RWPE2 (cell line): ENCODE measurements at regions not wholly inside any gene's neighbourhood (a gene's known extent, or its start where the extent isn't known, plus 50 kb on each side); places are given as distances from the start of the nearest gene placed in this dataset.
"Not testable (repeated sequence)": the region's sequence is repeated elsewhere in the genome, so short reads cannot be mapped to it uniquely, and the experiment has no call there.

Experiments used
- ATAC-seq: fragments of 200-7000 bp; cut with Tn5 transposase; 3 replicates; pipeline ENCODE4 v1.9.1; 2021; ENCODE audit warnings: low read depth
- DNase-seq: peaks from one replicate; pipeline ENCODE4 v3.0.0-alpha.2; 2020; ENCODE audit warnings: low spot score
- H3K27ac ChIP-seq: fragments of 450-650 bp; 2 replicates; pipeline ENCODE4 v1.5.1; 2017; ENCODE audit warnings: mild to moderate bottlenecking; ENCODE audit not compliant: poor library complexity, severe bottlenecking
- H3K27me3 ChIP-seq: fragments of 250-450 bp; sonication (Bioruptor Pico); 2 replicates; pipeline ENCODE4 v1.5.1; 2021; ENCODE audit warnings: mild to moderate bottlenecking, moderate library complexity; ENCODE audit not compliant: insufficient read depth, poor library complexity, severe bottlenecking
- H3K36me3 ChIP-seq: fragments of 250-450 bp; sonication (Bioruptor Pico); 2 replicates; pipeline ENCODE4 v1.5.1; 2020; ENCODE audit warnings: low read depth, mild to moderate bottlenecking, moderate library complexity
- H3K4me1 ChIP-seq: fragments of 250-450 bp; sonication (Bioruptor Pico); 2 replicates; pipeline ENCODE4 v1.5.1; 2021; ENCODE audit warnings: mild to moderate bottlenecking, moderate library complexity; ENCODE audit not compliant: insufficient read depth, poor library complexity, severe bottlenecking
- H3K4me3 ChIP-seq: fragments of 250-450 bp; sonication (Bioruptor Pico); 2 replicates; pipeline ENCODE4 v1.5.1; 2021; ENCODE audit warnings: mild to moderate bottlenecking, moderate library complexity; ENCODE audit not compliant: severe bottlenecking
- H3K9me3 ChIP-seq: fragments of 250-450 bp; sonication (Bioruptor Pico); 2 replicates; pipeline ENCODE4 v1.5.1; 2021; ENCODE audit warnings: mild to moderate bottlenecking, moderate library complexity; ENCODE audit not compliant: severe bottlenecking

- H3K27me3 ChIP-seq = peaks cover 26% of the 10 kb centered on the region
- H3K4me3 ChIP-seq, H3K9me3 ChIP-seq, DNase-seq, H3K4me1 ChIP-seq, H3K36me3 ChIP-seq, H3K27ac ChIP-seq: not testable (repeated sequence)
- ATAC-seq = peak; percentile 40; the same call in 1 of the 3 replicates
Measured at GRCh38 chr15:22280770-22281169, 177.9 kb upstream of the GOLGA6L22 start.

- not testable (repeated sequence) for H3K27ac ChIP-seq, H3K4me1 ChIP-seq, DNase-seq, ATAC-seq, H3K9me3 ChIP-seq, H3K4me3 ChIP-seq, H3K36me3 ChIP-seq
- peaks cover 29% of the 10 kb centered on the region for H3K27me3 ChIP-seq
Measured at GRCh38 chr15:22282794-22283533, 175.7 kb upstream of the GOLGA6L22 start.

- peaks cover 29% of the 10 kb centered on the region for H3K27me3 ChIP-seq
- H3K9me3 ChIP-seq, H3K4me1 ChIP-seq, ATAC-seq, H3K27ac ChIP-seq, DNase-seq, H3K4me3 ChIP-seq, H3K36me3 ChIP-seq: not testable (repeated sequence)
Measured at GRCh38 chr15:22284795-22285420, 173.8 kb upstream of the GOLGA6L22 start.

- ATAC-seq = not testable (repeated sequence)
Measured at GRCh38 chr15:22291054-22291453, 167.6 kb upstream of the GOLGA6L22 start.

GRCh38 chr15:22303112-22303511, 155.6 kb upstream of the GOLGA6L22 start:
- not testable (repeated sequence) for H3K9me3 ChIP-seq, H3K4me3 ChIP-seq, H3K36me3 ChIP-seq, H3K4me1 ChIP-seq, ATAC-seq, DNase-seq, H3K27ac ChIP-seq
- H3K27me3 ChIP-seq = peaks cover 17% of the 10 kb centered on the region

More at GRCh38 chr15:22291054-22291453, 167.6 kb upstream of the GOLGA6L22 start:
- H3K4me3 ChIP-seq, H3K9me3 ChIP-seq, DNase-seq, H3K36me3 ChIP-seq, H3K27me3 ChIP-seq, H3K4me1 ChIP-seq, H3K27ac ChIP-seq: not testable (repeated sequence)
